ENCODE measurements at regions not wholly inside any gene's neighbourhood (a gene's known extent, or its start where the extent isn't known, plus 50 kb on each side); places are given as distances from the start of the nearest gene placed in this dataset.

DNA sequence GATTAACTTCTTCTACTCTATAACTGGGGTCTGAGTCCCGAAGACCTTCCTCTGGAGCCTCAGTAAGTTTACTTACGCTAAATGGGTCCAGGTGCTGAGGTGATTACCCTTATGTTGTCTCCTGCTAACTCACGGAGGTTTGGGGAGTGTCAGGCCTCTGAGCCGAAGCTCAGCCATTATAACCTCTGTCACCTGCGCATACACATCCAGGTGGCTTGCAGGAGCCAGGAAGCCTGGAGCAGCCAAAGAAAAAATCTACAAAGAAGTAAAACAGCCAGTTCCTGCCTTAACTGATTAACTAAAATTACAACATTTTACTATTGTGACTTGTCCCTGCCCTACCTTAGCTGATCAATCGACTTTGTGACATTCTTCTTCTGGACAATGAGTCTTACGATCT is 350.7 kb downstream of the GLRX3 start:
- no peak for DNase-seq (ENCODE audit: low spot score)

DNA sequence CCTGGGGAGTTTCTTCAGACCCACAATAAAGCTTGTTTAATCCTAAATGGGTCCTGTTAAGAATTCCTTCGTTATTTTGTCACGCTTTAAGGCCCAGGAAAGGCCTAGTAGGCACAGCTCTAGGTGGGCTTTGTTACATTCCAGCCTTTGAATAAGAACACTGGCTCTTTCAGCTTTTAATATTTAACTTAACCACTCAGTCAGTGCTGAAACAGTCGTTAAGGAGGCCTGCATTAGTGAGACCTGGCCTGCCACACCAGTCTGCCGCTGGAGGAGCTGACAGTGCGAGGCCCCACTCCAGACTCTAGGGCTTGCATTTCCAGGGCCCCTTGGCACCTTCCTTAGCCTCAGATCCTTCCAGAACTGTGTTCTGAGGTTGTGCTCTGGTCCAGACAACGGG is 351.4 kb downstream of the GLRX3 start:
- no peak for DNase-seq (ENCODE audit: low spot score)

DNA sequence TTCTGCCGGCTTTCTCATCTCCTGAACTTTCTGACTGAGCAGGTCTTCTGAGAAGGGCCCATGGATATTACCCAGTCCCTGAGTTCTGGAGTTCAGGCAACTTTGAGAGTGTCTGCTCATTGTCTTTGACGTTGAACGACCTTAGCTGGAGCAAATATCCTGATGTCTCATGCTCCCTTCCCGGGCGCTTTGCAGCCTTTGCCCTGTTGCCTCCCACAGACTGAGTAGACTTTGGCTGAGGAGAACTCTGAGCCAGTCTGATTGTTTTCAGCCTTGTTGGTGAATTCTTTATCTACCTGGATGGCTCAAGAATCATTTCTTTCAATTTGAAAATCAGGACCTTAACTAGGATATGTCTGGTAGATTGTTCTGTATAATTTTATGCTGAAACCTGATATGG is 353.7 kb downstream of the GLRX3 start:
- DNase-seq (ENCODE audit: low spot score), result no peak

DNA sequence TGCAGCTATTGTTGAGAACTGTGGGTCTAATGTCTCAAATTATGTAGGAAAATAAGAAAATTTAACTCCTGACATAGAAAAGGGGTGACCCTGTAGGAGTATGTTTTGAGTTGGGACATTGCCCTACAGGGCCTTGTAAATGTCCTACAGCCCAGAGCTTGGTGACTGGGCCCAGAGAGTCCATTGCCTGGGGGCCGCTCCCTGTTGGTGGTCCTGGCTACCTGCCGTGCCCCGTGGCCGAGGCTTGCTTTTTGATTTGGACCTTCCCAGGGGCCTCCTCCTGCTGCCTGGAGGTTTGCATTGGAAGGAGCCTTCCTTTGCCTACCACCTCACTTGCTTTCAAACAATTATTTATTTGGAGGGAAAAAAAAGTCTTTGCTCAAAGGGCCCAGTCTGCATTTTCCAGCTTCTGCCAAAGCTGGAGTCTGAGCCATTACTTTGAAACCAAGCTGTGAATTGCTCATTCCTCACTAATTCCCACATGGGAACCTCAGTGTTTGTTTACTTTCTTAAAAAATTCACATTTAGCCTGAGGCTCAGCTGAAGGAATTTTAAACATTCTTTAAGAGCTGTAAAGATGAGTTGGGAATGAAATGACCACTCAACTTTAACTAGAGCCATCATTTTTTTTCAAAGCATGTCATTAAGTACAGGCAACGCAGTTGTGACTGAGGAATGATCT is 355.0 kb downstream of the GLRX3 start:
- no peak for DNase-seq (ENCODE audit: low spot score)

DNA sequence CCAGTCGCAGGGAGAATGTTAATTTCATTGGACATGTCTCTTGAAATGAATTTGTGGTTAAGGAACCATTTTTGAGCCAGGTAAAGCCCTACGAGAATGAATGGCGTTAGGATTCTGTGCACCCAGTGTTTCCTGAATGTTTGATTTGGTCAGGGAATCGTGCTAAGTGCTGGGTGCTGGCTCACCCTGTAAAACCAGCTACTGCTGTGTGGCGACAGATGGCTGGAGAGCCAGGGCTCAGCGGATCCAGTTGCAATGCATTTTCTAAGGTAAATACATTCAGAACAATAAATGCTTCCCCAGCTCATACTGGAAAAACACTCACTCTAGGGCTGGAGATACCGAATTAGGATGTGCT is 355.5 kb downstream of the GLRX3 start:
- no peak for DNase-seq (ENCODE audit: low spot score)

DNA sequence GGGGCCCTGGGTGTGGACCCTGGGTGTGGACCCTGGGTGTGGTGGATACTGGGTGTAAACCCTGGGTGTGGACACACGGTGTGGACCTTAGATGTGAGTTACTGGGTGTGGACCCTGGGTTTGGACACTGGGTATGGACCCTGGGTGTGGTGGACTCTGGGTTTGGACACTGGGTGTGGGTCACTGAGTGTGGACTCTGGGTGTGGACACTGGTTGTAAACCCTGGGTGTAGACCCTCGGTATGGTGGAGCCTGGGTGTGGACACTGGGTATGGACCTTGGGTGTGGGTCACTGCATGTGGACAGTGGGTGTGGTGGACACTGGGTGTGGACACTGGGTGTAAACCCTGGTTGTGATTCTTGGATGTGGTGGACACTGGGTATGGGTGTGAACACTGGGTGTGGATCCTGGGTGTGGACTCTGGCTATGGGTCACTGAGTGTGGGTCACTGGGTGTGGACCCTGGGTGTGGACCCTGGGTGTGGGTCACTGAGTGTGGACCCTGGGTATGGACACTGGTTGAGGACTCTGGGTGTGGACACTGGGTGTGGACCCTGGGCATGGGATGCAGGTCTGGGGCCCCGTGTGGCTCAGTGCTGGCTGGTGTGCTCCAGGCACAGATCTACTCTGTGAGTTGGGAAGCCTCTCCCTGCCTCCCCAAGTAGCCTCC is 356.2 kb downstream of the GLRX3 start:
- DNase-seq (ENCODE audit: low spot score), result no peak

DNA sequence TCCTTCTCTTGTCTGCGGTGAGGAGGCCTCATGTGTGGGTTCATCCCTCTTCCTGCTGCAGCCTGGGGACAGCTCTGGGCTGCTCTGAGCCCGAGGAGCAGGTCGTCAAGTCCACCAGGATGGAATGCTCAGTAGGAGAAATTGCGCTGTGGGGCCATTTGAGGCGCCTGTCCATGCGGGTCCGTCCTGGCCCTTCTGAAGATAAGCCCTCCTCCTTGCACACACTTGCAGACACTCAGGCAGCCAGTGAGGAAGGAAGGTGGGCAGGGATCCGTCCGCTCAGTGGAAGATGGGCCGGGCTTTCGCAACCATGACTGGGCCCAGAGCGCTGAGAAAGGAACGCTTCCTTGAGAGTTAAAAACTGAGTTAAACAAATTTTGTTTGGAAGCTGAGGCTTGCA is 356.8 kb downstream of the GLRX3 start:
- no peak for DNase-seq (ENCODE audit: low spot score)

DNA sequence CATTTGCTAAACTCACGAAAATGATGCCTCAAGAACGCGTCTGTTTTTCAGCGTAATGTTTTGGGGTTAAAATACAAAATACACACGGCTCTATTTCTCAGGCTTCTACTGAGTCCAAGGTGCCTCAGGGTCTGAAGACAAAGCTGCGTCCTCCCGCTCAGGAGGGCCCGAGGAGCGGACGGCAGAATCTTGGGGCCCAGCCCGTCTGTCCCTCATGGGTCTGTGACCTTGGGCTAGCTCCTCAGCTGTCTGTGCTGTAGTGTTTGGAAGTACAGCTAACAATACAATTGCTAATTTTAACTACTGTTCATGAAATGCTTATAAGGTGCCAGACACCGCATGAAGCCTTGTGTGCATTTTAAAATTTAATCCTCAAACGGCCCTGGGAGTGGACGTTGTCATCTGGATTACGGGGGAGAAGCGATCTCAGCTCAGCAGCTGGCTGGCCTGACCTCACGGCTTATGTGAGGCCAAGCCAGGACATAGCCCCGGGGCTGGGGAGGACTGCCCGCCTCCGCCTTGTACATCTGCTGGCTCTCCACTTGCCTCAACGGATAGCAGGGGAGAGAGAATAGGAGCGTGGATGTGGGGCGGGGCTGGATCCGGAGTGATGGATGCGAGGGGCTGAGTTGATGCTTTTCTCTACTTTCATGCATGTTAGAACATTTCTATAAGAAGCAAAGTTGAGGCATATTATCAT is 357.4 kb downstream of the GLRX3 start:
- DNase-seq (ENCODE audit: low spot score), result no peak

DNA sequence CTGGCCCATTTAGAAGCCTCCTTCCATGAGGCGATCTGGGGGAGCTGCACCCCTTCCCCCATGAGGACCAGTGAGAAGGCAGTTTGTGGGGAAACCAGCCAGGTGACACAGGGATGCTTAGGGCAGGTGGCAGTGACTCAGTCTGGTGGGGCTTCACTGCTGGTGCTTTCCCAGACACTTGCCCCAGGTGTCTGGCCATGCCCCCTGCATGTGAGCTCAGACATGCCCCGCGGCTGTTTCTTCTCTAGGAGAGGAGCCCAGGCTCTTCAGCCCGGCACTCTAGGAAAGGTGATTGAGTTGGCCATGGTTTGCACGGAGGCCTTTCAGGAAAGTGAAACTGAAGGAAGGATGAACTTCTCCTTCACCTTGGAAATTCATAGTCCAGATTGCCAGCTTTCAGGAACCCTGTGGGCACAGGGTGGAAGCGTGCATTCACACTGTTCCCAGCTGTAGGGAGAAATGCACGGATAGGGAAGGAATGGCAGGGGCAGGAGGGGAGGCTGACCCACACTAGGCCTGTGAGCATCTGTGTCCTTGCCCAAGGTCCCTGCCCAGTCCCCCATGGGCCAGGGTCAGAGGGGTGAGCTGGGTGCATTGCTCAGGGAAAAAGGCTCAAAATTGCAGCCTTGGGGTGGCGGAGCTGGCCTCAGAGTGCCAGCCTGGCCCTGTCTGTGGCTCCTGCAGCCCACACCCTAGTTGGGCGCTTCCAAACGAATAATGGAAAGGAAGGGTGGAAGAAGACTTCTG is 359.1 kb downstream of the GLRX3 start:
- DNase-seq (ENCODE audit: low spot score), result no peak

DNA sequence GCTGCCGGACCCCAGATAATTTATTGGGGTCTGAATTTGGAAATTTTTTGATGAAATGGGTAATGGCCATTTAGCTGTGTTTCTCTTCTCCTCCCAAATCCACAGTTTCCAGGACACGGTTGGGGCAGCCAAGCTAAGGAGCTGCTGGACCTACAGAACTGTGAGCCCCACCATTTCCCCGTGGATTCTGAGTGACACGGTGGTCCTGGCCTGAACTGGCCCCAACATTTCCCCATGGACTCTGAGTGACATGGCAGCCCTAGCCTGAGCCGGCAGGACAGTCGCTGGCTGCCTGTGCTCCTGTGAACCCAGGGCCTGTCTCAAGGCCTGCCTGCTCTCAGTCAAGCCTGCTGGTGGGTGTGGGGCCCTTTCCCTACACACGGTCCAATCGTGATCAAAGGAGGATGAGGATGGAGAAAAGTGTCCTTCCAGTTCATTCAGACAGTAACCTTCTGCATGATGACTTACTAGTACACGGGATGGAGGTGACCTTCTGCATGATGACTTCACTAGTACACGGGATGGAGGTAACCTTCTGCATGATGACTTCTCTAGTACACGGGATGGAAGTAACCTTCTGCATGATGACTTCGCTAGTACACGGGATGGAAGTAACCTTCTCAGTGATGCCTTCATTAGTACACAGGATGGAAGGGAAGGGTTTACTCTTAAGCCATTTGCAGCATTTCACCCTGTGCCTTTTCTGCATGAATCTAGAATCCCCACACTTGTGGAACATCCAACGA is 359.9 kb downstream of the GLRX3 start:
- DNase-seq (ENCODE audit: low spot score), result no peak

DNA sequence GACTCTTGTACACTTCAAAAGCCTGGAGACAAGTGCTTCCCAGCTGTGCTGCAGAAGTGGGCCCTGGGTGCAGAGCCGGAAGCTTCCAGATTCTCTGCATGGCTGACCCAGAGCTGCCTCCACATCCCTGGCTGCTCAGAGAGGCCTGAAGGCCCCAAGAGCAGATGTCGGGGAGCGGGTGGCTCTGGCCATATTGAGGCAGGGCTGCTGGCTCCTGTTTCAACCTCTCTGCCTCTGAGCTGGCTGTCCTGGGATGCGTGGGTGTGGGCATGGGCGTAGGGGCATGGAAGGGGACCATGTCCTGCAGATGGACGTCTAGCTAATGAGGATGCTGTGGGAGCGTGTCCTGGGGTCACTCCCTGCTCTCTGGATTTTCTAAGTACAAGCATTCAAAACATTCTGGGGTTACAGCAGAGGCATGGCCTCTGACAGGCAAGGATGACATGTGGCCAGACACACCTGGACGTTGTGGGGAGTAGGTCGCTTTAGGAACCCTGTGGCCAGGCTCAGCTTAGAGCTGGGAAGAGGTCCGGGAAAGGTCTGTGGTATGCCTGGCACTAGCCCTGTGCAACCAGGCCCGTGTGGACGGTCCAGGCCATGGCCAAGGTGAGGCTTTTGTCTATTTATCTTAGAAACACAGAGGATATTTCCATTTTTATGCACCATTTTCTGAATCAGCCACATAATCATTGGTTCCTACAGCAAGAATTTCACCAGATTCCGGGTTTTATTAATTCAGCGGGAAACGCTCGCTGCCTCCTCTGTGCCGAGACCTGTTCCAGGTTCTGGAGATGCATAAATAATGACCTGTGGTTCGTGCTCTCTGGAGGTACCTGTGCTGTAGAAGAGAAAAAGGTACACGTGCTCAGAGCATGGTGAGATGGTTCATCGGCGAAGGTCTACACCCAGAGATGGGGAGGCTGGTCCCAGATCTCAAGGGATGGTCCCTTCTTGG is 361.1 kb downstream of the GLRX3 start:
- DNase-seq (ENCODE audit: low spot score), result no peak

DNA sequence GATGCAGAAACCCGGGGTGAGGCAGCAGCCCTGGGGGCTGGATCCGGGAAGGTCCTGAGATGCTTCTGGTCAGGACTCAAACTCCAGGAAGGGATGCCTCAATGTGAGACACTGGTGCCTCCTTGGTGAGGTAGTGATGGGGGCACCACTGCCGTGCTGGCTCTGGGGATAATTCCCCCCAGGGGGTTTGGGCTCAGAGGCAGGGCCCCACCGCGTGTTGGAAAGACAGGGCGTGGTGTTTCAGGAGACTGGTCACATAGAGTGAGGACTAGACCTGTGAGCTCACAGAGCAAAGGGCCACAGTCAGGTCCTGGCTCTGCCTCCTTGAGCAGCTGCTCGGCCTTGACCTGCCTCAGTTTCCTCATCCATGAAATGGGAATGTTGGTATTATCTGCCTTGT is 361.9 kb downstream of the GLRX3 start:
- DNase-seq (ENCODE audit: low spot score), result no peak

DNA sequence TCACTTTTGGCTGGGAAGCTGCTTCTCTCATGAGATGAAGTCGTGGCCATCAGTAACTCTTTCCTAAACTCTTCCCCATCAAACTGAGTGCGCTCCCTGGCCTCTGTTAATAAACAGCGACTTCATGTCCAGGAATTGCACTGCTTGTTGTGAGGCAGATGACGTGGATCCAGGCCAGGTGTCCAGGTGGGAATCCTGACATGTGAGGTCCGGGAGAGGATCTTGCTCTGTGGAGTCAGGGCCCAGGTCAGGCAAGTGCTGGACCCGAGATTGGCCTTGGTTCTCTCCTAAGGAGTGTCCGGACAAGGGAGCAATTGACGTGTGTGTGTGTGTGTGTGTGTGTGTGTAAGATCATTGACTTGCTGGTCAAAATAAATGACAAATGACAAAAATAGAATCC is 362.7 kb downstream of the GLRX3 start:
- no peak for DNase-seq (ENCODE audit: low spot score)

DNA sequence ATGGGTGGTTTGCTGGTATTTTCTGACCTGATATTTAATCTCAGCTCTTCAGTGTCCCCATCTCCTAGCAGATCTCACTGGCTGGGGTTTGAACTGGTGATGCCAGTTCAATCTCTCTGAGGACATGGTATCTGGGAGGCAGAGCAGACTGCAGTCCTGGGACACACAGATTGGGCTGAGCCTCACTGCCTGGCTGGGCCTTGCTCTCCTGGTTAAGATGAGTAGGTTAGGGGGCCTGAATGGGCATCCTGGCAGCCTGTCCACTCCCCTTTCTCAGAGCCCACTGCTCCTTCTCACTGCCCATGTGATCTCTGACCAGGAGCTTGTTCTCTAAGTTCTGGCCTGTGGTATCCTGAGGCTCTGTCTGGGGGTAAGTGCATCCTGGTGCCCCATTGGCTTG is 363.4 kb downstream of the GLRX3 start:
- DNase-seq (ENCODE audit: low spot score), result no peak

DNA sequence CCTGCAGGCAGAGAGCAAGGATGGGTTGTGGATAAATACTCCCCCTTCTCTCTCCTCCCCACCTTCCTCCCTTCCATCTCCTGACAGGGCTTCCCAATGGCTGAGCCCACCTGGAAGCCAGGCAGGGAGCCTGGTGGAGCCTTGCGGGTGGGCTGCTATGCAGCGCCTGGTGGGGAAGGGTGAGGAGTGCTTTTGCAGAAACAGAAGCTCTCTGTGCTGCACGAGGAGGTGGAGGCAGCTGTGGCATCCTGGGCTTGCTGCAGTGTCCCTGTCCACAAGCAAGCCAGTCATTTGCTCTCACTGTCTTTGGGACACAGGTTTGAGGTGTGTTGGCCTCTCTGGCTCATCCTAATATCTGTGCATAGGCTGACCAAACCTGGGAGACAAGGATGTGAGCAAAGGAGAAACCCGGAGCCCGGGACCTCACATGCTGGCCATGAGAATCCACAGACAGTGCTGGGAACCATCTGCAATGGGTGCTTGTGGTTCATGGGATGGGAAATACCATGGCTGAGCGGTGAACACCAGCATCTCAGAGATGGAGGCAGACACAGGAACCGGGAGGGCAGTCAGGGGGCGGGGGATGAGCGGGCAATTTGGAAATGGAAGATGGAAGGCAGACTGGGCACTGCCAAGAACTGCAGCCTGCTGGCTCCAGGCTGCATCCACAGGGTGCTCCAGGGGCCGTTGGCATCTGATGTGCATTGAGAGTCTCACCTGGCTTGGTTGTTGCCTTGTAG is 364.2 kb downstream of the GLRX3 start:
- DNase-seq (ENCODE audit: low spot score), result no peak

DNA sequence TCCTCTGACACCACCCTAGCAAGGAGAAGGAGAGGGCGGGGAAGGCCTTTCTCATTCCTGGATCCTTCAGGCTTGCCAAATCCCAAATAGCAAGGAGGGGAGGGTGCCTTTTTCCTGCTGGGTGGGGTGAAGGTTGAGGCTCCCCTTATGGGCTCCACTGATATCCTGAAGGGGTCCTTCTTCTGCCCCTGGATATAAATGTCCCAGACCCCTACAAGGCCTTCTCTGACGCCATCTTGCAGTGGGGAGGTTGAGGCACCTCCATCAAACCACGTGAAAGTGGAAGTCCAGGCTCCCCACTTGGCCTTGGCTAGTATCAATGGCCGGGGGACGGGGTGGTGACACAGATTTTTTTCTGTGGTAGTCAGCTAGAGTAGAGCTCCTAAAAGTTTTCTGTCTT is 371.3 kb downstream of the GLRX3 start:
- DNase-seq (ENCODE audit: low spot score), result no peak

DNA sequence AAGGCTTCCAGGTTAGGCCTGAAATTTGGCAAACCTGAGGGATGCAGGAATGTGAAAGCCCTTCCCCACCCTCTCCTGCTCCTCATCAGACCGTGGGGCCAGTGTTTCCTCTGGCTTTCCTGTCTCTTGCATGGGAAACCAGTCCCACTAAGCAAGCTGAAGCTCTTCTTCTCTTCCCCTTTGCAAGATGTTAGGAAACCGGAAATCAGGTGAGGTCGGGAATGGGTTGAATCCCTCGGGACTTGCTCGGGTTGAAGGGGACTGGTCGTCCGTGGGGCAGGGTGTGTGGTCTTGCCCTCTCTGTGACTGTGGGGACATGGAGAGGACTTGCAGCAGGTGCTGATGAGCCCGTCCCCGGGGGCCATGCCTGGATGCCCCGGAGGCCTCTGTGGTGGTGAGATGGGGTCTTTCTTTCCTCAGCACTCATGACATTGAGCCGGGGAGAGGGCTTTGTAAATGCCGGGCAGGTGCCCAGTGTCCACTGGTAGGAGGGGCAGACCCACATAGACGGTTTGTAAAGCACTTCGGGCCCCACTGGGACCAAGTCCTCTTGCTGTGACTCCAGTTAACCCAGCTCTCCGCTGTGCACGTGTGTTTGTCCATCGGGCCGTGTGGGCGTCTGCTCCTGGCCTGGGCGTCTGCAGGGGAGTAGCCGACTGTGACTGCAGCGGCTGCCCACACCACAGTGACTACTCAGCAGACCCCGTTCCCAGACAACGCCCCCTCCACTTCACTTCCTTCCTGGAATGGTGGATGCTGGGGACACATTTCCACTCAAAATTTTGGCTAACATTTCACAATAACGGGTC is 373.9 kb downstream of the GLRX3 start:
- DNase-seq (ENCODE audit: low spot score), result no peak

DNA sequence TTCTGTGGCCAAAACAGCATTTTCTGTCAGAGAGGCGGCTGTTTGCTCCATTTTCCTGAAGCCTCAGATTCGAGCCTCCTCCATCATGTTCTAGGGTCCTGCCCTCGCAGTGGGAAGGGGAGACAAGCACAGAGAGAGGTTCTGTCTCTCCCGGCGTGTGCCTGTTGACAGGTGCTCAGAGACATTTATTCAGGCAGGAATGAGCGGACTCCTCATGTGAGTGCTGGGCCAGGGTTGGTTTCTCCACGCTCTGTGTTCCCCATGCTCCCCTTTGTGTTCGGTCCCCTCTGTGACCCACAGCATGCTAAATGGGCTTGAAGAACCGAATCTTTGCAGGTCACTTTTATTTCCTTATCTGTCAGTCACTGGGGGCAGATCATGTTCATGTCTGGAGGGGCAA is 374.6 kb downstream of the GLRX3 start:
- DNase-seq (ENCODE audit: low spot score), result no peak

DNA sequence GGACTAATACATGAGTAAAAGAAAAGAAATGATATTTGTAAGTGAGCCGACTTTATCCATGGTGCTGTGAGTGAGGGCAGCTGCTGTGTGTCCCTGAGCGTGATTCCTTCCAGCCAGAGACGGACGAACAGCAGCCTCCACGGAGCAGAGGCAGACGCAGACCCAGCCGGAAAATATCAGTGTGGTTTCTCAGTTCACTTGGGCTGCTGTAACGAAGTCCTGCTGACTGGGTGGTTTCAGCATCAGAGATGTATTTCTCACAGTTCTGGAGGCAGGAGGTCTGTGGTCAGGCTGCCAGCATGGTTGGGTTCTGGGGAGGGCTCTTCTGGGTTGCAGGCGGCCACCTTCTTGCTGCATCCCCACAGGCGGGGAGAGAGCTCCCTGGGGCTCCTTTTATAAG is 375.6 kb downstream of the GLRX3 start:
- no peak for DNase-seq (ENCODE audit: low spot score)

Data from LoVo (cell line).